ENCODE measurements at regions not wholly inside any gene's neighbourhood (a gene's known extent, or its start where the extent isn't known, plus 50 kb on each side); places are given as distances from the start of the nearest gene placed in this dataset.

GRCh38 chr6:4665489-4666417, 110.5 kb upstream of the CDYL start:
- POLR2A ChIA-PET = no interaction called here
- H3K4me2 ChIP-seq (ENCODE audit: insufficient read depth, low read length) = no peak overlapping the region

More at GRCh38 chr6:4665489-4666417, 110.5 kb upstream of the CDYL start:
- FAIRE-seq (no peak), DNase-seq (ENCODE audit: low read depth, low spot score) (no peak)
- dilution Hi-C loops (cut with MboI; ENCODE audit: extremely low pct_ligation_motif_present, low sequenced_read_pairs) = no loop called here
- H3K9me3 ChIP-seq (replicated peaks; ENCODE audit: control insufficient read depth, insufficient read depth, low read length) = no peaks in the 10 kb centered on the region
- TF ChIP-seq MYC (IDR thresholded peaks at IDR 0.05; ENCODE audit: low read depth, low read length) (no peak), EZH2 (IDR thresholded peaks at IDR 0.05; ENCODE audit: borderline replicate concordance, low read depth, low read length, severe bottlenecking) (no peak), POLR2AphosphoS5 (IDR thresholded peaks at IDR 0.05; ENCODE audit: insufficient read depth, low read depth, low read length) (no peak), POLR2A (IDR thresholded peaks at IDR 0.05; ENCODE audit: low read depth, low read length) (no peak), JUN (IDR thresholded peaks at IDR 0.05; ENCODE audit: borderline replicate concordance, insufficient read depth, insufficient read length, low read depth) (no peak), GATA2 (IDR thresholded peaks at IDR 0.05; ENCODE audit: insufficient read depth, insufficient read length, low read depth, low read length) (no peak), FOS (IDR thresholded peaks at IDR 0.05; ENCODE audit: borderline replicate concordance, insufficient read depth, low read length) (no peak)
- TF ChIP-seq, protein P1, sequence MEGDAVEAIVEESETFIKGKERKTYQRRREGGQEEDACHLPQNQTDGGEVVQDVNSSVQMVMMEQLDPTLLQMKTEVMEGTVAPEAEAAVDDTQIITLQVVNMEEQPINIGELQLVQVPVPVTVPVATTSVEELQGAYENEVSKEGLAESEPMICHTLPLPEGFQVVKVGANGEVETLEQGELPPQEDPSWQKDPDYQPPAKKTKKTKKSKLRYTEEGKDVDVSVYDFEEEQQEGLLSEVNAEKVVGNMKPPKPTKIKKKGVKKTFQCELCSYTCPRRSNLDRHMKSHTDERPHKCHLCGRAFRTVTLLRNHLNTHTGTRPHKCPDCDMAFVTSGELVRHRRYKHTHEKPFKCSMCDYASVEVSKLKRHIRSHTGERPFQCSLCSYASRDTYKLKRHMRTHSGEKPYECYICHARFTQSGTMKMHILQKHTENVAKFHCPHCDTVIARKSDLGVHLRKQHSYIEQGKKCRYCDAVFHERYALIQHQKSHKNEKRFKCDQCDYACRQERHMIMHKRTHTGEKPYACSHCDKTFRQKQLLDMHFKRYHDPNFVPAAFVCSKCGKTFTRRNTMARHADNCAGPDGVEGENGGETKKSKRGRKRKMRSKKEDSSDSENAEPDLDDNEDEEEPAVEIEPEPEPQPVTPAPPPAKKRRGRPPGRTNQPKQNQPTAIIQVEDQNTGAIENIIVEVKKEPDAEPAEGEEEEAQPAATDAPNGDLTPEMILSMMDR (IDR thresholded peaks at IDR 0.05; ENCODE audit: extremely low read depth in 1 of 2, insufficient read depth in 1 of 2, low read depth in 1 of 2, low read length in 2 of 2) = no peak
- TF ChIP-seq, protein P2, sequence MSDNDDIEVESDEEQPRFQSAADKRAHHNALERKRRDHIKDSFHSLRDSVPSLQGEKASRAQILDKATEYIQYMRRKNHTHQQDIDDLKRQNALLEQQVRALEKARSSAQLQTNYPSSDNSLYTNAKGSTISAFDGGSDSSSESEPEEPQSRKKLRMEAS (IDR thresholded peaks at IDR 0.05; ENCODE audit: insufficient read depth, insufficient read length) = no peak
- no peak overlapping the region for H2AFZ ChIP-seq (ENCODE audit: low read depth, low read length)
- CTCF ChIA-PET = interaction anchor here (0.6 to 0.8 kb wide), 3 partner anchors 10 to 365 kb away, joined by 3 read pairs; no protein-coding TSS in a partner anchor
- no peak overlapping the region for H3K27ac ChIP-seq (ENCODE audit: insufficient read depth, low read depth, low read length)
- peaks cover 0 to 4% of the 10 kb centered on the region in 2 experiments for H3K27me3 ChIP-seq (ENCODE audit: control insufficient read depth in 2 of 2, insufficient read depth in 2 of 2, low read length in 2 of 2)
- H3K9me1 ChIP-seq (replicated peaks; ENCODE audit: control insufficient read depth, extremely low read depth, insufficient read depth, low read length) = no peaks in the 10 kb centered on the region
- no TSS peak for BruUV-seq (replicated peaks)
- no peak overlapping the region for H3K9ac ChIP-seq (replicated peaks; ENCODE audit: extremely low read depth, insufficient read depth, low read length)
- H3K4me3 ChIP-seq (replicated peaks in 1 of 3; ENCODE audit: insufficient read depth in 1 of 3, low read depth in 1 of 3, low read length in 3 of 3) = no peak overlapping the region
- no peaks in the 10 kb centered on the region for H3K36me3 ChIP-seq (ENCODE audit: control insufficient read depth in 2 of 2, extremely low read depth in 1 of 2, insufficient read depth in 2 of 2, low read length in 2 of 2)
- H4K20me1 ChIP-seq (replicated peaks; ENCODE audit: control insufficient read depth, extremely low read depth, insufficient read depth, low read length) = no peaks in the 10 kb centered on the region
- H3K79me2 ChIP-seq (ENCODE audit: control insufficient read depth, insufficient read depth, low read length) = no peaks in the 10 kb centered on the region
- no peaks in the 10 kb centered on the region for H3K4me1 ChIP-seq (ENCODE audit: control insufficient read depth, extremely low read depth, insufficient read depth, low read length)
- intact Hi-C loops (cut with micrococcal nuclease) = no loop called here
